Calu3 (cell line): ENCODE measurements at regions not wholly inside any gene's neighbourhood (a gene's known extent, or its start where the extent isn't known, plus 50 kb on each side); places are given as distances from the start of the nearest gene placed in this dataset.

Experiments
- BruUV-seq: library from RNA; stranded (reverse); fragments of 400-500 nt; replicated peaks from 2 replicates; lab custom pipeline; 2021; lab: Mats Ljungman, UMichigan
- CTCF ChIA-PET: fragments of 300-600 bp; sonication (Branson Sonifier 250); formaldehyde crosslinking; loops from one replicate; lab custom pipeline; 2022; ENCODE audit warnings: antibody characterized with exemption; lab: Charles Lee
- DNase-seq: peaks from one replicate; pipeline ENCODE4 v3.0.0; 2022
- H3K27ac Mint-ChIP-seq: one replicate; pipeline ENCODE4 v1.8.0; 2022; ENCODE audit warnings: mixed read lengths; ENCODE audit not compliant: unreplicated experiment
- H3K27me3 Mint-ChIP-seq: one replicate; pipeline ENCODE4 v1.8.0; 2022; ENCODE audit warnings: mixed read lengths; ENCODE audit not compliant: unreplicated experiment
- H3K36me3 Mint-ChIP-seq: one replicate; pipeline ENCODE4 v1.8.0; 2022; ENCODE audit warnings: mild to moderate bottlenecking, moderate library complexity, mixed read lengths; ENCODE audit not compliant: insufficient read depth, unreplicated experiment
- H3K4me1 Mint-ChIP-seq: one replicate; pipeline ENCODE4 v1.8.0; 2022; ENCODE audit warnings: mild to moderate bottlenecking, low read depth, mixed read lengths; ENCODE audit not compliant: unreplicated experiment
- H3K4me3 Mint-ChIP-seq: one replicate; pipeline ENCODE4 v1.8.0; 2022; ENCODE audit warnings: mild to moderate bottlenecking, low read depth, moderate library complexity, mixed read lengths; ENCODE audit not compliant: unreplicated experiment
- H3K9me3 Mint-ChIP-seq: one replicate; pipeline ENCODE4 v1.8.0; 2022; ENCODE audit warnings: low read depth, mixed read lengths; ENCODE audit not compliant: unreplicated experiment
- CTCF ChIP-seq: fragments of 200-600 bp; IDR thresholded peaks from one replicate; pipeline ENCODE4 v1.8.0; 2022; ENCODE audit warnings: antibody characterized with exemption; ENCODE audit not compliant: unreplicated experiment
- intact Hi-C: fragments of 100-400 bp; cut with micrococcal nuclease; formaldehyde crosslinking; loops from one replicate; pipeline ENCODE4 v1.10.0; 2022; ENCODE audit not compliant: unreplicated experiment

GRCh38 chr9:7265181-7265580 is 507.4 kb downstream of the KDM4C start:
- no peak for DNase-seq
- H3K4me3 Mint-ChIP-seq, result no peak overlapping the region
- intact Hi-C loops, result no loop called here
- CTCF ChIA-PET, result no interaction called here
- no peaks in the 10 kb centered on the region for H3K36me3 Mint-ChIP-seq
- TF ChIP-seq CTCF, result no peak
- no peaks in the 10 kb centered on the region for H3K4me1 Mint-ChIP-seq
- BruUV-seq, result no TSS peak
- H3K27ac Mint-ChIP-seq, result no peak overlapping the region
- no peaks in the 10 kb centered on the region for H3K9me3 Mint-ChIP-seq
- H3K27me3 Mint-ChIP-seq, result peaks cover 58% of the 10 kb centered on the region

GRCh38 chr9:7259544-7260241 is 501.9 kb downstream of the KDM4C start:
- no peaks in the 10 kb centered on the region for H3K9me3 Mint-ChIP-seq
- no peaks in the 10 kb centered on the region for H3K36me3 Mint-ChIP-seq
- no peak overlapping the region for H3K27ac Mint-ChIP-seq
- CTCF ChIA-PET, result no interaction called here
- no TSS peak for BruUV-seq
- H3K27me3 Mint-ChIP-seq, result peaks cover 58% of the 10 kb centered on the region
- H3K4me1 Mint-ChIP-seq, result no peaks in the 10 kb centered on the region
- no peak for TF ChIP-seq CTCF
- DNase-seq, result no peak
- intact Hi-C loops, result no loop called here
- H3K4me3 Mint-ChIP-seq, result no peak overlapping the region

GRCh38 chr9:7258688-7259396 is 501.1 kb downstream of the KDM4C start:
- H3K36me3 Mint-ChIP-seq, result no peaks in the 10 kb centered on the region
- TF ChIP-seq CTCF, result no peak
- no peak overlapping the region for H3K27ac Mint-ChIP-seq
- CTCF ChIA-PET, result interaction anchor here (0.7 kb wide), 1 partner anchor 23 kb away, joined by 3 read pairs; no protein-coding TSS in a partner anchor
- H3K4me3 Mint-ChIP-seq, result no peak overlapping the region
- H3K9me3 Mint-ChIP-seq, result no peaks in the 10 kb centered on the region
- peaks cover 54% of the 10 kb centered on the region for H3K27me3 Mint-ChIP-seq
- no TSS peak for BruUV-seq
- no peaks in the 10 kb centered on the region for H3K4me1 Mint-ChIP-seq
- intact Hi-C loops, result no loop called here
- DNase-seq, result no peak

- no peak for TF ChIP-seq CTCF
- H3K27me3 Mint-ChIP-seq, result peaks cover 30% of the 10 kb centered on the region
- DNase-seq, result no peak
- H3K4me3 Mint-ChIP-seq, result no peak overlapping the region
- H3K36me3 Mint-ChIP-seq, result no peaks in the 10 kb centered on the region
- no peaks in the 10 kb centered on the region for H3K9me3 Mint-ChIP-seq
- CTCF ChIA-PET, result interaction anchor here (1.7 kb wide), 1 partner anchor 13 kb away, joined by 3 read pairs; no protein-coding TSS in a partner anchor
- intact Hi-C loops, result no loop called here
- BruUV-seq, result no TSS peak
- H3K4me1 Mint-ChIP-seq, result no peaks in the 10 kb centered on the region
- no peak overlapping the region for H3K27ac Mint-ChIP-seq
Measured at GRCh38 chr9:7246917-7247522, 489.2 kb downstream of the KDM4C start.
